HG03439 (cell line): ENCODE measurements at regions not wholly inside any gene's neighbourhood (a gene's known extent, or its start where the extent isn't known, plus 50 kb on each side); places are given as distances from the start of the nearest gene placed in this dataset.
"Not testable (repeated sequence)": the region's sequence is repeated elsewhere in the genome, so short reads cannot be mapped to it uniquely, and the experiment has no call there.

Source experiments
- ATAC-seq: cut with Tn5 transposase; IDR thresholded peaks from one replicate; pipeline ENCODE4 v1.9.1; 2021; ENCODE audit warnings: mild to moderate bottlenecking, moderate library complexity; ENCODE audit not compliant: unreplicated experiment

DNA sequence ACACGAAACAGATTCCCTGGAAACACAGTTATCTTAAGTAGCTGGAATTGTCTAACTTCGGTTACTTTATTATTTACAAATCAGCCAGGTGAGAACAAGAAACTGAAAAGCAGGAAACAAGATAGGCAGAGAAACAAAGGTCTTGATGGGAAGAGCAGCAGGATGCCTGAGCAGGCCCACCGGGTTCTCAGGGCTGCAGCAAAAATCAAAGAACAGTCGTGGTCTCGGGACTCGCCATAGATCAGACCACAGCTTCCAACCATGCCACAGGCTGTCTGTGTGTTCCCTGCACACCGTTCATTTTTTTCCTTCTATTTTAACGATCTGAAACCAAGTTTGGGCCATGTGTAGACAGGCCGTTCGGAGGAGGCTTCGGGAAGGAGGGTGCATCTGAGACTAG, 62.7 kb upstream of the SOX11 start:
- ATAC-seq = not testable (repeated sequence)

DNA sequence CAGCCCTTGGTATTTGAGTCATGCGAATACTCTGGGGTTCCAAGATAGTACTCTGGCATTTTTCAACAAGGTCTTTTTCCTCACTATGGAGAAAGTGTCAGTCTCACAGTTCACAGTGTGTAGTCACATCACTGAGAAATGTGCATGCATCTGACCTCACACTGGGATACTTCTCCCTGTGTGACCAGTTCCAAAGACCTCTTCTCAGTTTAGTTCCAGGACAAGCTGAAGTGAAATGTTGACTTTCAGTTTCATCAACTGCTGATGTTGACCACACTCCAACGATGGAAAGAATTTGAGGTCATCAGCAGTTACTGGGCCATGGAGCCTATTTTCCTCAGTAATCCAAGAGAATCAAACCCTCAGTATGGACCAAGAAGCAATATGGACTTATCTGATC, 55.1 kb upstream of the SOX11 start:
- ATAC-seq = not testable (repeated sequence)
